Muscle of leg (tissue), 3 donors: ENCODE measurements at regions not wholly inside any gene's neighbourhood (a gene's known extent, or its start where the extent isn't known, plus 50 kb on each side); places are given as distances from the start of the nearest gene placed in this dataset.

Experiments
- DNase-seq: peaks from one replicate; pipeline ENCODE4 v3.0.0; 2013
- H3K27ac ChIP-seq: one replicate; pipeline ENCODE4 v1.5.1; 2013; ENCODE audit warnings: mild to moderate bottlenecking, low read length, control low read depth
- H3K27me3 ChIP-seq: one replicate; pipeline ENCODE4 v1.6.1; 2013; ENCODE audit warnings: low read length; ENCODE audit not compliant: control insufficient read depth, insufficient read depth
- H3K36me3 ChIP-seq: one replicate; pipeline ENCODE4 v1.6.1; 2013; ENCODE audit warnings: low read length; ENCODE audit not compliant: control insufficient read depth, insufficient read depth
- H3K4me1 ChIP-seq: one replicate; pipeline ENCODE4 v1.6.1; 2013; ENCODE audit warnings: low read length; ENCODE audit not compliant: control insufficient read depth, insufficient read depth
- H3K4me3 ChIP-seq: one replicate; pipeline ENCODE4 v1.5.1; 2013; ENCODE audit warnings: low read length, control low read depth
- H3K9me3 ChIP-seq: replicated peaks from 2 replicates; pipeline ENCODE4 v1.6.1; 2013; ENCODE audit warnings: low read depth, low read length; ENCODE audit not compliant: control insufficient read depth
- WGBS: methylation state at CpG from one replicate; pipeline ENCODE4 v1.1.5; 2013; ENCODE audit warnings: missing lambda C conversion rate; ENCODE audit not compliant: insufficient coverage; 5-methylcytosine and 5-hydroxymethylcytosine counted together

GRCh38 chr13:31081316-31081715 lies 80.4 kb downstream of the HSPH1 start:
- H3K27me3 ChIP-seq = no peaks in the 10 kb centered on the region
- no peaks in the 10 kb centered on the region for H3K36me3 ChIP-seq
- no peaks in the 10 kb centered on the region for H3K9me3 ChIP-seq
- H3K27ac ChIP-seq = no peak overlapping the region
- WGBS = 80% methylated on average over 4 of the region's 6 CpGs
- no peak overlapping the region for H3K4me3 ChIP-seq
- H3K4me1 ChIP-seq = no peaks in the 10 kb centered on the region
- DNase-seq = no peak

- DNase-seq = no peak
- H3K9me3 ChIP-seq = no peaks in the 10 kb centered on the region
Observed at GRCh38 chr13:31074756-31075155, 86.9 kb downstream of the HSPH1 start.

GRCh38 chr13:31073859-31074718 lies 87.6 kb downstream of the HSPH1 start:
- Histone ChIP-seq H3K27me3 (no peaks in the 10 kb centered on the region), H3K4me3 (no peak overlapping the region), H3K36me3 (no peaks in the 10 kb centered on the region), H3K27ac (no peak overlapping the region), H3K4me1 (no peaks in the 10 kb centered on the region), H3K9me3 (no peaks in the 10 kb centered on the region)
- WGBS = 44% methylated on average over 3 of the region's 5 CpGs
- peak; percentile 16 for DNase-seq

More at GRCh38 chr13:31074756-31075155, 86.9 kb downstream of the HSPH1 start:
- H3K27ac ChIP-seq = no peak overlapping the region
- H3K27me3 ChIP-seq = no peaks in the 10 kb centered on the region
- H3K4me3 ChIP-seq = no peak overlapping the region
- no peaks in the 10 kb centered on the region for H3K4me1 ChIP-seq
- no peaks in the 10 kb centered on the region for H3K36me3 ChIP-seq

GRCh38 chr13:31072041-31072440 lies 89.7 kb downstream of the HSPH1 start:
- 64% methylated on average over 3 of the region's 3 CpGs for WGBS
- no peaks in the 10 kb centered on the region for H3K9me3 ChIP-seq
- DNase-seq = no peak
- H3K27ac ChIP-seq = no peak overlapping the region
- no peaks in the 10 kb centered on the region for H3K4me1 ChIP-seq
- no peaks in the 10 kb centered on the region for H3K27me3 ChIP-seq
- no peaks in the 10 kb centered on the region for H3K36me3 ChIP-seq
- no peak overlapping the region for H3K4me3 ChIP-seq

GRCh38 chr13:31069808-31070534 lies 91.7 kb downstream of the HSPH1 start:
- Histone ChIP-seq H3K9me3 (no peaks in the 10 kb centered on the region), H3K4me1 (no peaks in the 10 kb centered on the region), H3K27ac (no peak overlapping the region), H3K36me3 (no peaks in the 10 kb centered on the region), H3K4me3 (no peak overlapping the region), H3K27me3 (peaks cover 3% of the 10 kb centered on the region)
- 86% methylated on average over 2 of the region's 4 CpGs for WGBS
- DNase-seq = no peak

GRCh38 chr13:31068119-31068423 lies 93.6 kb downstream of the HSPH1 start:
- H3K9me3 ChIP-seq = no peaks in the 10 kb centered on the region
- DNase-seq = no peak
- peaks cover 3% of the 10 kb centered on the region for H3K27me3 ChIP-seq
- H3K36me3 ChIP-seq = no peaks in the 10 kb centered on the region
- 84% methylated on average over 3 of the region's 4 CpGs for WGBS
- no peak overlapping the region for H3K4me3 ChIP-seq
- no peak overlapping the region for H3K27ac ChIP-seq
- H3K4me1 ChIP-seq = no peaks in the 10 kb centered on the region

- H3K4me1 ChIP-seq = no peaks in the 10 kb centered on the region
- no peak overlapping the region for H3K27ac ChIP-seq
- no peak for DNase-seq
- H3K27me3 ChIP-seq = peaks cover 3% of the 10 kb centered on the region
- H3K9me3 ChIP-seq = no peaks in the 10 kb centered on the region
- no peak overlapping the region for H3K4me3 ChIP-seq
- H3K36me3 ChIP-seq = no peaks in the 10 kb centered on the region
- WGBS = 79% methylated on average over 3 of the region's 8 CpGs
Observed at GRCh38 chr13:31067416-31068118, 94.1 kb downstream of the HSPH1 start.

GRCh38 chr13:31064636-31065035 lies 97.1 kb downstream of the HSPH1 start:
- Histone ChIP-seq H3K36me3 (no peaks in the 10 kb centered on the region), H3K4me3 (no peak overlapping the region), H3K27me3 (peaks cover 3% of the 10 kb centered on the region), H3K4me1 (no peaks in the 10 kb centered on the region), H3K27ac (no peak overlapping the region), H3K9me3 (no peaks in the 10 kb centered on the region)
- no peak for DNase-seq
- WGBS = 92% methylated on average over 2 of the region's 4 CpGs

- H3K27me3 ChIP-seq = peaks cover 3% of the 10 kb centered on the region
- no peak overlapping the region for H3K4me3 ChIP-seq
- no peaks in the 10 kb centered on the region for H3K9me3 ChIP-seq
- H3K27ac ChIP-seq = no peak overlapping the region
- no peaks in the 10 kb centered on the region for H3K36me3 ChIP-seq
- WGBS = no CpG with 5 or more reads among the region's 1 CpG
- no peak for DNase-seq
- no peaks in the 10 kb centered on the region for H3K4me1 ChIP-seq
Observed at GRCh38 chr13:31063772-31064171, 97.9 kb downstream of the HSPH1 start.

- Histone ChIP-seq H3K9me3 (no peaks in the 10 kb centered on the region), H3K36me3 (no peaks in the 10 kb centered on the region), H3K27ac (no peak overlapping the region), H3K4me3 (no peak overlapping the region), H3K4me1 (peaks cover 6% of the 10 kb centered on the region), H3K27me3 (peaks cover 1% of the 10 kb centered on the region)
- 40% methylated on average over 1 of the region's 7 CpGs for WGBS
- no peak for DNase-seq
Observed at GRCh38 chr13:31060655-31061054, 101.0 kb downstream of the HSPH1 start.
